Fibroblast of skin of back (primary cell): ENCODE measurements at regions not wholly inside any gene's neighbourhood (a gene's known extent, or its start where the extent isn't known, plus 50 kb on each side); places are given as distances from the start of the nearest gene placed in this dataset.
"Not testable (repeated sequence)": the region's sequence is repeated elsewhere in the genome, so short reads cannot be mapped to it uniquely, and the experiment has no call there.

ENCODE experiments used
- DNase-seq: peaks from one replicate; pipeline ENCODE4 v3.0.0-alpha.2; 2013

DNA sequence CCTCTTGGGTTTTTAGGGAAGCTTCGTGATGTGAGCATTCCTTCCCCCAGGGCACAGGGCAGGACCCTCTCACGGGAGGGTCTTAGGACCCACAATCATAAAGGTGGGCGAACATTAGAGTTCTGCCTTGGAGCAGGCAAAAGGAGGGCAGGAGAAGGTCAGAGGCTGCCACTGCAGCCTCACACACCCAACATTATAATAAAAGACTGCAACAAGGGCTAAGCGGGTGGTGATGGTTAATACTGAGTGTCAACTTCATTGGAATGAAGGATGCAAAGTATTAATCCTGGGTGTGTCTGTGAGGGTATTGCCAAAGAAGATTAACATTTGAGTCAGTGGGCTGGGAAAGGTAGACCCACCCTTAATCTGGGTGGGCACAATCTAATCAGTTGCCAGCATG, 206.6 kb upstream of the C2CD4B start:
- not testable (repeated sequence) for DNase-seq

DNA sequence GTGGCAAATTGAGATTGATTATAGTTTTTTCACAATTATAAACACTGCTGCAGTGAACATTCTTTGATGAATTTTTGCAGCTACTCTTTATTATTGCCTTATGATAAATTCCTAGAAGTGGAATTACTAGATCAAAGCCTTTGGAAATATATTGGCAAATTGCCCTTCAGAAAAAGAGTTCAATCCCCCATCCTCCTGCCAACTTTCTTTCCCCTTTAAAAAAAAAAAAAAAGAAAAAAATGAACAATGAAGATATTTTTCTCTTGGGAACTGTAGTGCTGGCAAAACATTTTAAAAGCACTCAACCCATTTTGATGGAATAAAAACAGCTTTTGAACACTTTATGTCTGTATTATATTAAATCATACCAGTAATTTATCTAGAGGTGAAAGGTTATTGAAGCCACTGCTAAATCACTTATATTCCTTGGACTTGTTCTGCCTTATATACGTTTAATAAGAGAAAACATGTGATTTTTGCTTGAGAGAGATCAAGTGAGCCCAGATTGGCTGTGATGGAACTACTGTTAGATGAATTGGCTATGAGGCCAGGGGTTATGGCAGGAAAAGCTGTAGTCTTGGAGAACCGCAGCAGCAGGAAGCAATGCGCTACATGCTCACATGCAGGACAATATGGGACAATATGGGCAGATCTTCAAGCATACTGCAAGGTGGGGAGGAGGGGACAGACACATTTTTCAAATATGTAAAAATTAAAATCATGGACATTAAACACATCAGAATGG, 212.8 kb upstream of the C2CD4B start:
- DNase-seq, result no peak

DNA sequence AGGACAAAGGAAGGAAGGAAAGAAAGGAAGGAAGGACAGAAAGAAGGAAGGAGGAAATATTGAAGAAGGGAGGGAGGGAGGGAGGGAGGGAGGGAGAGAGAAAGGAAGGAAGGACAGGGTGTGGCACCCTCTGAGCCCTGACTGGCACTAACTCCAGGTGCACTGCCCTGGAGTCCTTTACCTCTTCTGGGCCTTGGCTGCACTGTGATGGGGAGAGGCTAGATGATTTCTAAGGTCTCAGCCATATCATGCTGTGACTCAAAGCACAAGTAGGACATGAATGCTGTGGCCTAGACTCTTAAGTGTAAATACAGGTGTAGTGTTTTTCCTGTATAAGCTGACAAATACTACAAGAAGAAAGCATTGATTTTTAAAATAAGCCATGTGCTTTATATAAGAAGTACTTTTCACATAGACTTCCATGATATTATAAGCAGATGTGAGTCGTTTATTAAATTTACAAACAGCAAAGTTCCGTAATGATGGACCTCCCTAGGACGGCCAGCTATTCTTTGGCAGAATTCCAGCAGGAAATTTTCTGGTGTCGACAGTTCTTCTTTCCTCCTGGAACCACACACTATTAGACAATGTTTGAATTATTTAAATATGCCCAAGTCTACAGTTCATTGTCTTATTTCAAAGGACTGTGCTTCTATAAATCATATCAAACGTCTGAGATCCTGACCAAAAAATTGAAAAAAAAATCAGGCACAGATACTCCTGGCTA, 213.8 kb upstream of the C2CD4B start:
- no peak for DNase-seq

DNA sequence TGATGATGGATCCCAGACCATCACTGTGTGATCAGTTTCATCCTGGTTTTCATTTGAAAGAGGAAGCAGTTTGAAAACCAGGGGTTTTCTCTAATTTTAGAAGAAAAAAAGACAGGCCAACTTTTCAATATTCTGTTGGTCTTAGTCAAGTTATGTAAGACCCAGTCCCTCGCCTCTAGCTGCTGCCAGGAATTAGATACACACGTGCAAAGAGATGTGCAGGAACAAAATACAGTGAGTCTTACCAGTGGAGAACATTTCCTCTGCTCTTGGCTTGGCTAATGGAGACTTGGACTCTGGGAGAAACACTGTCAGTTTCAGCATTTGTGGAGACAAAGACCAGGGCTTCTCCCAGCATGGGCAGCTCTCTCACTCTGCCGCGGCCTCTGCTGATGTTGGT, 214.9 kb upstream of the C2CD4B start:
- no peak for DNase-seq

- DNase-seq, result no peak
Measured at GRCh38 chr15:62382046-62382445, 217.0 kb upstream of the C2CD4B start.

DNA sequence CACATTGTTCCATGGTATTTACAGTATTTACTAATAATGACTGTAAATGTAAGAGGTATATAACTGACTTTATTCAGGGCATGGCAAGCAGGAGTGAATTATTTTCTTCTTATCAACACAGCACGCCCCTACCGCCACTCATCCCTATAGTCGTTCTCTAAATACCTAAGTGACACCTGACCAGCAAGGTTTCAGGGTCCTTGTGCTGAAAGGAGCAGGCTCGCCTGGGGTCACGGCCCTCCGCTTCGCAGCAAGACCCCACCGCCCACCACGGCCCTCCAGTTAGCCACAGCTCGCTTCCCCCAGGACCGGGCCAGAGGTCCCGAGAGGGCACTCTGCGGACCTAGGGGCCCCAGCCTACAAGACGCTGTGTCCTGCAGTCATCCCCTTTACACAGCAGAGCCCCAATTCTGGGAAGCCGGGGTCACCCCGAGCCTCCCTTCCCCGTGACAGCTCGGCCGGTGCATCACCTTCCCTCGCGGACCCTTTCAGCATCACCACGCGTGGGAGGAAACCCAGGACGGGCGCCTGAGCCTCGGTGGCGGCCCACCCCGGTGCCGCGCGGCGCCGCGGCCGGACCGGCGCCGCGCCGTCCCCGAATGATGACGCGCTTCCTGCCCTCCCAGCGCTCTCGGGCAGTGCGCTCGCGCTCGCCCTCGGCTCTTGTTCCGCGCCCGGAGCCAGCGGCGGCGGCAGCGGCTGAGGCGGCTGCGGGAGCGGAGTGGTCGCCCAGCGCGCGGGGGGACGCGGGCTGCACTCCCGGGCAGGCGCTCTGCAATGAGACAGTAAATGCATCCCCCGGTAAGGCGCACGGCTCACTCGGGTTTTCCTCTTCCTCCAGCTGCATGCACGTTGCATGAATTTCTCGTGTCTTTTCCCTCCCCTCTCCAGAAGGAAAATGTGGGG, 225.1 kb upstream of the C2CD4B start, which contains the start of gene TLN2:
Gene TLN2, plus strand, starts transcription at position 666 of the 906 bp plus-strand sequence.
- DNase-seq, result peak; percentile 80

GRCh38 chr15:62390791-62391640, 225.9 kb upstream of the C2CD4B start:
- DNase-seq, result peak; percentile 39

- DNase-seq, result peak; percentile 67
Measured at GRCh38 chr15:62391641-62392262, 226.7 kb upstream of the C2CD4B start.

DNA sequence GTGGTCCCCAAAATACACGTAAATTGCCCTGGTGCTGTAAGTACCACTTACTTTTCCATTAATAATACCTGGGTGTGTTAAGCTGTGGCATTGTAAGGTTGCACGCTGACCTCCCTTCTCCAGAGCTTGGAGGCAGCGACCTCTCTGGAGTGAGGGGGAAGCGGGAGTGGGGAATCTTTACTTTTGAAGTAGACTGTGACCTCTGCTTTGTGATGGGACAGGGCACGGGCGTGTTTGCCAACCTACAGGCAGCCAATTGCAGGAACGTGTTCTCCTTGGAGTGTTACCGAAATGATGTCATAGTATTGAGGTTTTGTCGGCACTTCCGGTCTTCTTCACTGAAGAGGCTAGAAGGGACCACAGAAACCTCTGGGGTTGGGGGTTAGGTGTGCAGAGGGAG, 227.3 kb upstream of the C2CD4B start:
- peak; percentile 53 for DNase-seq

DNA sequence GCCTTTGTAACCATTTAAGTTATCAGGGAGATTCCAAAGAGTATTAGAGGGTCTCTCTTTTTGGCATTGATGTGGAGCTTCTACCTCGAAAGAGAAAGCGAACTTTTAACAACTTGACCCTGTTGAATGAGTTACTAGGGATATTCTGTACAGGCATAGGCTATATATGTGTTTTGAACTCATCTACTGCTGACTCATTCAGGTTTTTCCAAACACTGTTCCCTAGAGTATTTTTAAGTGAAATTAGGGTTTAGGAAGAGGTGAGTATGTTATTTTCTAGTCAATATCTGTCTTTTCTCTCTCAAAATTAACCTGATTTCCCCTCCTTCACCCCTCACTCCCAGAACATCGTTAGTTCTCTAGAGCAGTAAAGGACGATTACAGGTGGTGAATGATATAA, 228.1 kb upstream of the C2CD4B start:
- no peak for DNase-seq

- no peak for DNase-seq
Measured at GRCh38 chr15:62394079-62394478, 229.0 kb upstream of the C2CD4B start.

DNA sequence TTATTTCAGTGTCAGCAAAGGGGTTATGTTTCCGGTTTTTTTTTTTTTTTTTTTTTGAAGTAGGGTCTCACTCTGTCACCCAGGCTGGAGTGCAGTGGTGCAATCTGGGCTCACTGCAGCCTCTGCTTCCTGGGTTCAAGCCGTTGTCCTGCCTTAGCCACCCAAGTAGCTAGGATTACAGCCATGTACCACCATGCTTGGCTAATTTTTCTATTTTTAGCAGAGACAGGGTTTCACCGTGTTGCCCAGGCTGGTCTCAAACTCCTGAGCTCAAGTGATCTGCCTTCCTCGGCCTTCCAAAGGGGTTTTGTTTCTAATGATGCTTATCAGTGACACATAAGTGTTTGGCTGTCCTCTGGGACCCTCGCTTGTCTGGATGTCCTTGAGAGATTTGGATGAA, 235.7 kb upstream of the C2CD4B start:
- no peak for DNase-seq

GRCh38 chr15:62402687-62403086, 237.6 kb upstream of the C2CD4B start:
- no peak for DNase-seq

- peak; percentile 90 for DNase-seq
Measured at GRCh38 chr15:62403164-62403809, 238.2 kb upstream of the C2CD4B start.

GRCh38 chr15:62404194-62404985, 239.3 kb upstream of the C2CD4B start:
- DNase-seq, result no peak

GRCh38 chr15:62406305-62406891, 241.3 kb upstream of the C2CD4B start:
- no peak for DNase-seq

DNA sequence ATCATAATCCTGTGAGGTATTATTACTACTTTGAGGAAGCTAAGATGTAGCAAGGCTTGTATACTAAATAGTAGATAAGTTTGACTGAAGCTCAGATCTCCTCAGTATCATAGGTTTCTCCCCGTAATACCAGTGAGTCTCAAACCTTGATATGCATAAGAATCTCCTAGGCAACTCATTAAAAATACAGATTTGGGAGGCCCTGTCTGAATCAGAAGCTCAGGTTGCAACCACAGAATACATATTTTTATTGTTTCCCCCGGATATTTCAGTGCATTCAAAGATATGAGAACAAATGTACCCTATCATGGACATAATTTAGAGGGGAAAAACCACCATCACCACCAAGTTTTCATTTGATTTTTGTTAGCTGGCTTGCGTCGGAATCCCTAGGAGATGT, 242.1 kb upstream of the C2CD4B start:
- no peak for DNase-seq

- no peak for DNase-seq
Measured at GRCh38 chr15:62407962-62408361, 242.9 kb upstream of the C2CD4B start.

DNA sequence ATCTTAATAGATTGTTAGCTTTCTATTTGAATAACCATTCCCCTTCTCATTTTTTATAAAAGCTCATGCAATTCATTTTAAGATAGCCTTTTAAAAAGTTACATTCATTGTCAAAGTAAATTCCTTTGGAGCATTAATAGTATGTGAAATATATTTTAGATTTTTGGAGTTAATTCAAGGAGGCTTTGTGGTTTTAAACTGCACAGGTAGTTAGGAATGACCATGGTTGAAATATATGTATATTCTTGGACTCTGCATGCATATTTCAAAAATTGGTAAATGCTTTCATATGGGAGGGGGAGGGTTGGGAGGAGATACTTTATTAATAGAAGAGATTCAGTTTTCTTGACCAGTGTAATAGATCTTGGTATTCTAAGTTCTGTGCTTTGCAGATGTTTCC, 244.4 kb upstream of the C2CD4B start:
- DNase-seq, result no peak

GRCh38 chr15:62412686-62413085, 247.6 kb upstream of the C2CD4B start:
- DNase-seq, result no peak
